WTC11 (cell line): ENCODE measurements at regions not wholly inside any gene's neighbourhood (a gene's known extent, or its start where the extent isn't known, plus 50 kb on each side); places are given as distances from the start of the nearest gene placed in this dataset.

Experiments
- ATAC-seq: fragments of 200-7000 bp; cut with Tn5 transposase; 2 replicates; pipeline ENCODE4 v1.10.0; 2021; ENCODE audit warnings: mild to moderate bottlenecking, moderate library complexity
- CTCF ChIA-PET: fragments of 300-600 bp; sonication (Branson Sonifier 250); formaldehyde crosslinking; loops from one replicate; lab custom pipeline; 2021; ENCODE audit warnings: antibody characterized with exemption; lab: Charles Lee
- POLR2A ChIA-PET: fragments of 350-600 bp; sonication (Branson Sonifier 250); formaldehyde crosslinking; loops from one replicate; lab custom pipeline; 2021; ENCODE audit warnings: antibody characterized with exemption; lab: Charles Lee
- DNase-seq: peaks from one replicate; pipeline ENCODE4 v3.0.0; 2021; ENCODE audit warnings: low spot score
- H3K27ac Mint-ChIP-seq: 2 replicates; pipeline ENCODE4 v1.8.0; 2021; ENCODE audit warnings: mixed read lengths
- H3K27me3 Mint-ChIP-seq: 2 replicates; pipeline ENCODE4 v1.8.0; 2021; ENCODE audit warnings: low read depth, mild to moderate bottlenecking, moderate library complexity, mixed read lengths
- H3K36me3 Mint-ChIP-seq: 2 replicates; pipeline ENCODE4 v1.8.0; 2021; ENCODE audit warnings: mixed read lengths
- H3K4me1 Mint-ChIP-seq: 2 replicates; pipeline ENCODE4 v1.8.0; 2022; ENCODE audit warnings: mixed read lengths
- H3K4me3 Mint-ChIP-seq: 2 replicates; pipeline ENCODE4 v1.8.0; 2021; ENCODE audit warnings: mild to moderate bottlenecking, moderate library complexity, mixed read lengths
- H3K9me3 Mint-ChIP-seq: 2 replicates; pipeline ENCODE4 v1.8.0; 2021; ENCODE audit warnings: mixed read lengths
- AR ChIP-seq: fragments of 250-450 bp; sonication (Bioruptor Pico); IDR thresholded peaks from 2 replicates; pipeline ENCODE4 v1.9.0; 2021; ENCODE audit warnings: mild to moderate bottlenecking
- FOXJ3 ChIP-seq: sonication (generic); formaldehyde crosslinking; IDR thresholded peaks from 2 replicates; pipeline ENCODE4 v1.9.0; 2021; ENCODE audit warnings: missing genetic modification reagents, mild to moderate bottlenecking, borderline replicate concordance
- FOXP1 ChIP-seq: sonication (generic); formaldehyde crosslinking; IDR thresholded peaks from 2 replicates; pipeline ENCODE4 v1.8.0; 2022; ENCODE audit warnings: missing genetic modification reagents, mild to moderate bottlenecking, moderate library complexity, borderline replicate concordance
- GABPB1 ChIP-seq: sonication (generic); formaldehyde crosslinking; IDR thresholded peaks from 2 replicates; pipeline ENCODE4 v1.8.1; 2023; ENCODE audit warnings: mild to moderate bottlenecking, missing genetic modification reagents
- GTF2I ChIP-seq: fragments of 250-450 bp; sonication (Bioruptor Pico); conservative IDR thresholded peaks from 2 replicates; pipeline ENCODE4 v1.4.0; 2021; ENCODE audit warnings: mild to moderate bottlenecking
- IRF1 ChIP-seq: sonication (generic); formaldehyde crosslinking; IDR thresholded peaks from 2 replicates; pipeline ENCODE4 v1.8.0; 2023; ENCODE audit warnings: missing genetic modification reagents
- IRF2 ChIP-seq: sonication (generic); formaldehyde crosslinking; IDR thresholded peaks from 2 replicates; pipeline ENCODE4 v1.8.0; 2022; ENCODE audit warnings: low read depth, missing genetic modification reagents, borderline replicate concordance
- JUN ChIP-seq: sonication (generic); formaldehyde crosslinking; IDR thresholded peaks from 2 replicates; pipeline ENCODE4 v1.8.0; 2023; ENCODE audit warnings: mild to moderate bottlenecking, missing genetic modification reagents
- MXD4 ChIP-seq: fragments of 250-450 bp; sonication (Bioruptor Pico); IDR thresholded peaks from 2 replicates; pipeline ENCODE4 v1.8.0; 2021; ENCODE audit warnings: mild to moderate bottlenecking, moderate library complexity, borderline replicate concordance
- NR3C1 ChIP-seq: sonication (generic); formaldehyde crosslinking; conservative IDR thresholded peaks from 2 replicates; pipeline ENCODE4 v1.8.1; 2023; ENCODE audit warnings: low read depth, mild to moderate bottlenecking, missing genetic modification reagents
- OVOL2 ChIP-seq: fragments of 250-450 bp; sonication (Bioruptor Pico); IDR thresholded peaks from 2 replicates; pipeline ENCODE4 v1.9.0; 2021; ENCODE audit warnings: mild to moderate bottlenecking, borderline replicate concordance
- ZNF121 ChIP-seq: sonication (generic); formaldehyde crosslinking; IDR thresholded peaks from 2 replicates; pipeline ENCODE4 v1.8.0; 2023; ENCODE audit warnings: missing genetic modification reagents
- ZNF219 ChIP-seq: sonication (generic); formaldehyde crosslinking; IDR thresholded peaks from 2 replicates; pipeline ENCODE4 v1.8.0; 2023; ENCODE audit warnings: missing genetic modification reagents, mild to moderate bottlenecking, borderline replicate concordance
- ZNF416 ChIP-seq: fragments of 250-450 bp; sonication (Bioruptor Pico); IDR thresholded peaks from 2 replicates; pipeline ENCODE4 v1.9.0; 2021; ENCODE audit warnings: mild to moderate bottlenecking, inconsistent platforms
- ZNF671 ChIP-seq: fragments of 250-450 bp; sonication (Bioruptor Pico); IDR thresholded peaks from 2 replicates; pipeline ENCODE4 v1.8.0; 2021; ENCODE audit warnings: mild to moderate bottlenecking
- TF ChIP-seq, protein P1 (sequence below): fragments of 250-450 bp; sonication (Bioruptor Pico); IDR thresholded peaks from 2 replicates; pipeline ENCODE4 v1.9.0; 2021; ENCODE audit warnings: moderate library complexity, mild to moderate bottlenecking, inconsistent platforms, borderline replicate concordance
- TF ChIP-seq, protein P2 (sequence below): fragments of 250-450 bp; sonication (Bioruptor Pico); conservative IDR thresholded peaks from 2 replicates; pipeline ENCODE4 v1.9.0; 2021; ENCODE audit warnings: mild to moderate bottlenecking
- TF ChIP-seq, protein P3 (sequence below): sonication (generic); formaldehyde crosslinking; IDR thresholded peaks from 2 replicates; pipeline ENCODE4 v1.8.1; 2023; ENCODE audit warnings: mild to moderate bottlenecking, missing genetic modification reagents, borderline replicate concordance
- TF ChIP-seq, protein P4 (sequence below): sonication (generic); formaldehyde crosslinking; IDR thresholded peaks from 2 replicates; pipeline ENCODE4 v1.8.1; 2022; ENCODE audit warnings: low read depth, missing genetic modification reagents, borderline replicate concordance

DNA sequence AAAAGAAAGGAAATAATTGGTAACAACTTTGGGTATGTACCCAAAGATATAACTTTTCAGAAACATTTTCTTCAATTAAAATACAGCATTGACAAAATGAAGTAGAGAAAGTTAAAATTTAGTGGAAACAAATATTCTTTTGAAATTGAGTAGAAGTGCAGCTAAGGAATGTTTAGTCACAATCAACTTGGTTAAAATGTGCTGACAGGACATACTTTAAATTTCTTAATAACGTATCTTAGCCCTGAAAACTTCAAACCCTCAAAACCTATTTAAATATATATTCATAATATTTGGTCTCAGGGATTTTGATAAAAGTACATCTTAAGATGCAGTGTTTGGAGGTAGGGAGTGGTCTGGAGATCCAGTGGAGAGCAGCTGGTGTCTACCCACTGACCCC, 240.8 kb downstream of the DKK2 start:
- H3K4me1 Mint-ChIP-seq: no peaks in the 10 kb centered on the region
- no peak overlapping the region for H3K27ac Mint-ChIP-seq
- ATAC-seq (no peak), DNase-seq (no peak)
- H3K4me3 Mint-ChIP-seq: no peak overlapping the region
- ChIA-PET CTCF (no interaction called here), POLR2A (no interaction called here)
- H3K36me3 Mint-ChIP-seq: no peaks in the 10 kb centered on the region
- no peaks in the 10 kb centered on the region for H3K27me3 Mint-ChIP-seq
- H3K9me3 Mint-ChIP-seq: no peaks in the 10 kb centered on the region
- TF ChIP-seq GTF2I (CRISPR knock-in tag) (no peak), ZNF416 (CRISPR knock-in tag) (no peak), ZNF671 (CRISPR knock-in tag) (no peak), NR3C1 (CRISPR knock-in tag) (no peak), MXD4 (CRISPR knock-in tag) (no peak), IRF2 (CRISPR knock-in tag) (no peak), JUN (CRISPR knock-in tag) (no peak), FOXP1 (no peak), AR (CRISPR knock-in tag) (no peak), GABPB1 (CRISPR knock-in tag) (no peak), ZNF121 (CRISPR knock-in tag) (no peak), FOXJ3 (CRISPR knock-in tag) (no peak), IRF1 (CRISPR knock-in tag) (no peak), OVOL2 (CRISPR knock-in tag) (no peak), ZNF219 (CRISPR knock-in tag) (no peak)
- TF ChIP-seq, protein P1, sequence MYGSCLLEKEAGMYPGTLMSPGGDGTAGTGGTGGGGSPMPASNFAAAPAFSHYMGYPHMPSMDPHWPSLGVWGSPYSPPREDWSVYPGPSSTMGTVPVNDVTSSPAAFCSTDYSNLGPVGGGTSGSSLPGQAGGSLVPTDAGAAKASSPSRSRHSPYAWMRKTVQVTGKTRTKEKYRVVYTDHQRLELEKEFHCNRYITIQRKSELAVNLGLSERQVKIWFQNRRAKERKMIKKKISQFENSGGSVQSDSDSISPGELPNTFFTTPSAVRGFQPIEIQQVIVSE (CRISPR knock-in tag): no peak
- TF ChIP-seq, protein P2, sequence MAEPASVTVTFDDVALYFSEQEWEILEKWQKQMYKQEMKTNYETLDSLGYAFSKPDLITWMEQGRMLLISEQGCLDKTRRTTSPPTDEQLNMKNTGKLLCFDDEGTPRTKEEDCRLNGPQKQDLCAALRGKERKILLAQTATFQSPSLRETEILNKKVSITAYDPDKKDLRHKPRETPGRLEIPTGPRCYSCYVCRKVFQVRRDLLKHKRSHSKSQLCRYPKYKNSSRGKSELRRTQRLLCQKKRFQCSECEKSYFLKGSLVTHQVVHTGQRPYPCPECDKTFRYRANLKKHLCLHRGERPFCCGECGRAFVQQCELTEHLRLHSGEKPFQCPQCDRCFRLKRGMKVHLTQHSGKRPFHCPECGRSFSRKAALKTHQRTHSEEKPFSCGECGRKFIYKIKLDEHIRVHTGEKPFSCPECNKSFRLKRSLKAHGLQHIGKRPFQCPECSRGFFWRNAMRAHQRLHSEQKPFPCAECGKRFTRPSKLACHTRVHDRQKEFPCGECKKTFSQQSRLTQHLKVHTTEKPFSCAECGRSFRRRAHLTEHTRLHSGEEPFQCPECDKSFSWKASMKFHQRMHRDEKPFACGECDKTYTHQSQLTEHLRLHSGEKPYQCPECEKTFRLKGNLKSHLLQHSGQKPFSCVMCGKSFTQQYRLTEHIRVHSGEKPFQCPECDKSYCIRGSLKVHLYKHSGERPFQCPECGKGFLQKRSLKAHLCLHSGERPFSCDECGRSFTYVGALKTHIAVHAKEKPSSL: no peak
- TF ChIP-seq, protein P3, sequence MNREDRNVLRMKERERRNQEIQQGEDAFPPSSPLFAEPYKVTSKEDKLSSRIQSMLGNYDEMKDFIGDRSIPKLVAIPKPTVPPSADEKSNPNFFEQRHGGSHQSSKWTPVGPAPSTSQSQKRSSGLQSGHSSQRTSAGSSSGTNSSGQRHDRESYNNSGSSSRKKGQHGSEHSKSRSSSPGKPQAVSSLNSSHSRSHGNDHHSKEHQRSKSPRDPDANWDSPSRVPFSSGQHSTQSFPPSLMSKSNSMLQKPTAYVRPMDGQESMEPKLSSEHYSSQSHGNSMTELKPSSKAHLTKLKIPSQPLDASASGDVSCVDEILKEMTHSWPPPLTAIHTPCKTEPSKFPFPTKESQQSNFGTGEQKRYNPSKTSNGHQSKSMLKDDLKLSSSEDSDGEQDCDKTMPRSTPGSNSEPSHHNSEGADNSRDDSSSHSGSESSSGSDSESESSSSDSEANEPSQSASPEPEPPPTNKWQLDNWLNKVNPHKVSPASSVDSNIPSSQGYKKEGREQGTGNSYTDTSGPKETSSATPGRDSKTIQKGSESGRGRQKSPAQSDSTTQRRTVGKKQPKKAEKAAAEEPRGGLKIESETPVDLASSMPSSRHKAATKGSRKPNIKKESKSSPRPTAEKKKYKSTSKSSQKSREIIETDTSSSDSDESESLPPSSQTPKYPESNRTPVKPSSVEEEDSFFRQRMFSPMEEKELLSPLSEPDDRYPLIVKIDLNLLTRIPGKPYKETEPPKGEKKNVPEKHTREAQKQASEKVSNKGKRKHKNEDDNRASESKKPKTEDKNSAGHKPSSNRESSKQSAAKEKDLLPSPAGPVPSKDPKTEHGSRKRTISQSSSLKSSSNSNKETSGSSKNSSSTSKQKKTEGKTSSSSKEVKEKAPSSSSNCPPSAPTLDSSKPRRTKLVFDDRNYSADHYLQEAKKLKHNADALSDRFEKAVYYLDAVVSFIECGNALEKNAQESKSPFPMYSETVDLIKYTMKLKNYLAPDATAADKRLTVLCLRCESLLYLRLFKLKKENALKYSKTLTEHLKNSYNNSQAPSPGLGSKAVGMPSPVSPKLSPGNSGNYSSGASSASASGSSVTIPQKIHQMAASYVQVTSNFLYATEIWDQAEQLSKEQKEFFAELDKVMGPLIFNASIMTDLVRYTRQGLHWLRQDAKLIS (CRISPR knock-in tag): no peak
- TF ChIP-seq, protein P4, sequence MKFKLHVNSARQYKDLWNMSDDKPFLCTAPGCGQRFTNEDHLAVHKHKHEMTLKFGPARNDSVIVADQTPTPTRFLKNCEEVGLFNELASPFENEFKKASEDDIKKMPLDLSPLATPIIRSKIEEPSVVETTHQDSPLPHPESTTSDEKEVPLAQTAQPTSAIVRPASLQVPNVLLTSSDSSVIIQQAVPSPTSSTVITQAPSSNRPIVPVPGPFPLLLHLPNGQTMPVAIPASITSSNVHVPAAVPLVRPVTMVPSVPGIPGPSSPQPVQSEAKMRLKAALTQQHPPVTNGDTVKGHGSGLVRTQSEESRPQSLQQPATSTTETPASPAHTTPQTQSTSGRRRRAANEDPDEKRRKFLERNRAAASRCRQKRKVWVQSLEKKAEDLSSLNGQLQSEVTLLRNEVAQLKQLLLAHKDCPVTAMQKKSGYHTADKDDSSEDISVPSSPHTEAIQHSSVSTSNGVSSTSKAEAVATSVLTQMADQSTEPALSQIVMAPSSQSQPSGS (CRISPR knock-in tag): no peak
